ENCODE measurements at regions not wholly inside any gene's neighbourhood (a gene's known extent, or its start where the extent isn't known, plus 50 kb on each side); places are given as distances from the start of the nearest gene placed in this dataset.

GRCh38 chr2:64213532-64214275, 69.5 kb upstream of the PELI1 start:
- no peak overlapping the region for H3K4me3 ChIP-seq (ENCODE audit: low read depth, low read length)

DNA sequence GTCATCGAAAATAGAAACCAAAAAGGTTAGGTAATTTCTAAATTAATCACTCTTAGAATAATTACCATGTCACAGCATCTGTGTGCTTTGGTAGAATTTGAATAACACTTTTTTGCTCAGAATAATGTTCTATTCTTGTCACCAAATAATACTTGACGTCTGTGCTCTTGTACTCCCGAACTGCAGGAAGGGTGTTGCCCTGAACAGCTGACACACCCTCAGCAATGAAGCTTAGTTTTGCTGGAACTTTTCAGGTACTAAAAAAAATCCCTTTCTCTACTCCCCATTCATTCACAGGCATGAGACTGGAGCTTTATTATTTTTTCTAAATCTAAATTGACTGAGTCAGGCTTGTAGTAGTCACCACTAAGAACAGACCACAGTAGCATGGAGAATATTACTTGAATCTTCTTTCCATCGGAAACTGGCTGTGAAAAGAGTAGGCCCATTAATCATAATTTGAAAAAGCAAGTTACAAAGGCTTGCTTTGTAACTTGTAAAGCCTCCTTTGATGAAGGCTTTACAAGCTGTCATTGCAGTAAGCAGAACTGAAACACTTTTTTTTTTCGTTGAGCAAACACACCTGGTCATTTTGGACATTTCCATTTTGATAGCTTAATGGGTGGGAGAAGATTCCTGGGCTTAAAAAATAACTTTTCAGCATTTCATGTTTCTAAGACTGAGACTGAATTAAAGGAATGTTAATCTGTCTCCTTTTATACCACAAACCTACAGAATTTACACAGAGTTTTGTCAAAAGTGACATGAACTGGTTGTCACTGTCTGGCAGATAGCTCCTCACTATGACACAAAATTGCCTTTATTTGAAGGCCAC, 70.3 kb upstream of the PELI1 start:
- DNase-seq (ENCODE audit: low read depth, low spot score) = peak; percentile 32
- no peak overlapping the region for H3K4me3 ChIP-seq (ENCODE audit: low read depth, low read length)
- TF ChIP-seq CTCF (IDR thresholded peaks at IDR 0.05; ENCODE audit: low read depth, low read length) = no peak
- in situ Hi-C loops (cut with HindIII; ENCODE audit: low sequenced_read_pairs) = no loop called here

More at GRCh38 chr2:64213532-64214275, 69.5 kb upstream of the PELI1 start:
- TF ChIP-seq CTCF (IDR thresholded peaks at IDR 0.05; ENCODE audit: low read depth, low read length) = no peak
- no peak for DNase-seq (ENCODE audit: low read depth, low spot score)
- in situ Hi-C loops (cut with HindIII; ENCODE audit: low sequenced_read_pairs) = no loop called here

GRCh38 chr2:64217198-64217869, 73.1 kb upstream of the PELI1 start:
- no peak overlapping the region for H3K4me3 ChIP-seq (ENCODE audit: low read depth, low read length)
- no peak for TF ChIP-seq CTCF (IDR thresholded peaks at IDR 0.05; ENCODE audit: low read depth, low read length)
- in situ Hi-C loops (cut with HindIII; ENCODE audit: low sequenced_read_pairs) = no loop called here
- DNase-seq (ENCODE audit: low read depth, low spot score) = no peak

DNA sequence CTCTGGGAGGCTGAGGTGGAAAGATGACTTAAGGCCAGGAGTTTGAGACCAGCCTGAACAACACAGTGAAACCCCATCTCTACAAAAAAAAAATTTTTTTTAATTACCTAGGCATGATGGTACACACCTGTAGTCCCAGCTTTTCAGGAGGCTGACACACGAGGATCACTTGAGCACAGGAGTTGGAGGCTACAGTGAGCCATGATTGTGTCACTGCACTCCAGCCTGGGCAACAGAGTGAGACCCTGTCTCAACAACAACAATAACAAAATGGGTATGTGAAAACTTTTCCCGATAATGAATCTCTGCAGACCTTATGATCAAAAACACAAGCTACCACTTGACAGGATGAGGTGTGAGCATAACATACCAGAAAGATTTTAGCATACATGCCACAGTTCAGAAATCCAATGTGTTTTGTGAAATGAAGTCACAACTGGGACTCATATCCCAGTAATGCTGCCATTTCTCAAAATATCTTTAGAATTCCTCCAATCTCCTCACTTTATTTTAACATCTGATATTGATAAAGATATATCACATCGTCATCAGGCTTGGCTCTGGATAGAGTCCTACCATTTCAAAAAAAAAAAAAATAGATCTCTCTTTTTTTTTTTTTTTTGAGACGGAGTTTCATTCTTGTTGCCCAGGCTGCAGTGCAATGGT, 74.0 kb upstream of the PELI1 start:
- DNase-seq (ENCODE audit: low read depth, low spot score) = no peak
- in situ Hi-C loops (cut with HindIII; ENCODE audit: low sequenced_read_pairs) = no loop called here
- H3K4me3 ChIP-seq (ENCODE audit: low read depth, low read length) = no peak overlapping the region
- TF ChIP-seq CTCF (IDR thresholded peaks at IDR 0.05; ENCODE audit: low read depth, low read length) = no peak

- no peak overlapping the region for H3K4me3 ChIP-seq (ENCODE audit: low read depth, low read length)
- in situ Hi-C loops (cut with HindIII; ENCODE audit: low sequenced_read_pairs) = no loop called here
- TF ChIP-seq CTCF (IDR thresholded peaks at IDR 0.05; ENCODE audit: low read depth, low read length) = no peak
- DNase-seq (ENCODE audit: low read depth, low spot score) = no peak
Measured at GRCh38 chr2:64219149-64219548, 74.9 kb upstream of the PELI1 start.

GRCh38 chr2:64220265-64220664, 76.0 kb upstream of the PELI1 start:
- TF ChIP-seq CTCF (IDR thresholded peaks at IDR 0.05; ENCODE audit: low read depth, low read length) = no peak
- in situ Hi-C loops (cut with HindIII; ENCODE audit: low sequenced_read_pairs) = no loop called here
- no peak overlapping the region for H3K4me3 ChIP-seq (ENCODE audit: low read depth, low read length)
- no peak for DNase-seq (ENCODE audit: low read depth, low spot score)
